NB4 (cell line): ENCODE measurements at regions not wholly inside any gene's neighbourhood (a gene's known extent, or its start where the extent isn't known, plus 50 kb on each side); places are given as distances from the start of the nearest gene placed in this dataset.

Source experiments
- POLR2A ChIP-seq: IDR thresholded peaks from 2 replicates; pipeline ENCODE4 v1.6.1; 2011; ENCODE audit warnings: mild to moderate bottlenecking; ENCODE audit not compliant: insufficient read length; ENCODE audit errors: extremely low read depth
- TF ChIP-seq, protein P1 (sequence below): IDR thresholded peaks from one replicate; pipeline ENCODE4 v1.5.1; 2012; ENCODE audit warnings: low read depth, low read length

DNA sequence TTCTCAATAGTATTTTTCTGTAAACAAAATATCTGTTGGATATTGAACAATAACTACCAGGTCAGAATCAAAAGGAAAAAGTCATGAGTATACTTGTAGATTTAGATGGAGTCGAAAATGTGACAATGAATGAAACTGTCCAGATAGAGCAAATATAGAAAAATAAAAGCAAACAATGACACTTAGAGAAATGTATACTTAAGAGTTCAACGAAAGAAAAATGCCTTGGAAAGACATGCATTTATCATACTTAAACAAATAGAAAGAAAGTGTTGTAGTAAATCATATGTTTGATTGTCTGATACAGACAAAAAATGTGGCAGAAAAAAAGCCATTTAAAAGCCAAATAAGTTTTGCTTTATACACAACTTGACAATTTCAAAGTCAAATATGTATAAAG, 571.2 kb upstream of the MGAT4C start:
- TF ChIP-seq, protein P1, sequence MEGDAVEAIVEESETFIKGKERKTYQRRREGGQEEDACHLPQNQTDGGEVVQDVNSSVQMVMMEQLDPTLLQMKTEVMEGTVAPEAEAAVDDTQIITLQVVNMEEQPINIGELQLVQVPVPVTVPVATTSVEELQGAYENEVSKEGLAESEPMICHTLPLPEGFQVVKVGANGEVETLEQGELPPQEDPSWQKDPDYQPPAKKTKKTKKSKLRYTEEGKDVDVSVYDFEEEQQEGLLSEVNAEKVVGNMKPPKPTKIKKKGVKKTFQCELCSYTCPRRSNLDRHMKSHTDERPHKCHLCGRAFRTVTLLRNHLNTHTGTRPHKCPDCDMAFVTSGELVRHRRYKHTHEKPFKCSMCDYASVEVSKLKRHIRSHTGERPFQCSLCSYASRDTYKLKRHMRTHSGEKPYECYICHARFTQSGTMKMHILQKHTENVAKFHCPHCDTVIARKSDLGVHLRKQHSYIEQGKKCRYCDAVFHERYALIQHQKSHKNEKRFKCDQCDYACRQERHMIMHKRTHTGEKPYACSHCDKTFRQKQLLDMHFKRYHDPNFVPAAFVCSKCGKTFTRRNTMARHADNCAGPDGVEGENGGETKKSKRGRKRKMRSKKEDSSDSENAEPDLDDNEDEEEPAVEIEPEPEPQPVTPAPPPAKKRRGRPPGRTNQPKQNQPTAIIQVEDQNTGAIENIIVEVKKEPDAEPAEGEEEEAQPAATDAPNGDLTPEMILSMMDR: no peak
- no peak for TF ChIP-seq POLR2A
